PC-9 (cell line): ENCODE measurements at regions not wholly inside any gene's neighbourhood (a gene's known extent, or its start where the extent isn't known, plus 50 kb on each side); places are given as distances from the start of the nearest gene placed in this dataset.

Experiments
- BruUV-seq: library from RNA; stranded (reverse); fragments of 400-500 nt; replicated peaks from 2 replicates; lab custom pipeline; 2021; lab: Mats Ljungman, UMichigan
- CTCF ChIA-PET: fragments of 300-600 bp; sonication (Branson Sonifier 250); formaldehyde crosslinking; loops from one replicate; lab custom pipeline; 2022; ENCODE audit warnings: antibody characterized with exemption; lab: Charles Lee
- POLR2A ChIA-PET: fragments of 300-600 bp; sonication (Branson Sonifier 250); formaldehyde crosslinking; loops from one replicate; lab custom pipeline; 2022; ENCODE audit warnings: antibody characterized with exemption; ENCODE audit not compliant: unreplicated experiment; lab: Charles Lee
- DNase-seq, 2 experiments: peaks; one replicate each; pipeline versions ENCODE4 v3.0.0 to v3.0.0-alpha.2; 2015 to 2022; ENCODE audit warnings: mixed read lengths in 1 of 2
- H2AFZ ChIP-seq: fragments of 200-600 bp; sonication (generic); 2 replicates; pipeline ENCODE4 v1.8.1; 2017; ENCODE audit warnings: antibody characterized with exemption
- H3F3A ChIP-seq: fragments of 200-600 bp; sonication (generic); 2 replicates; pipeline ENCODE4 v1.8.1; 2017; ENCODE audit warnings: antibody characterized with exemption, mild to moderate bottlenecking, low read depth; ENCODE audit not compliant: insufficient read depth
- H3K27ac ChIP-seq: fragments of 200-600 bp; sonication (generic); 2 replicates; pipeline ENCODE4 v1.6.1; 2016; ENCODE audit warnings: mixed run types
- H3K27me3 ChIP-seq: fragments of 200-600 bp; sonication (generic); 2 replicates; pipeline ENCODE4 v1.6.1; 2016; ENCODE audit warnings: low read depth, mixed run types; ENCODE audit not compliant: insufficient read depth
- H3K36me3 ChIP-seq: fragments of 200-600 bp; sonication (generic); 2 replicates; pipeline ENCODE4 v1.6.1; 2016; ENCODE audit warnings: low read depth, mixed run types
- H3K4me1 ChIP-seq: fragments of 200-600 bp; sonication (generic); replicated peaks from 2 replicates; pipeline ENCODE4 v1.6.1; 2016; ENCODE audit warnings: mixed run types; ENCODE audit not compliant: insufficient read depth
- H3K4me2 ChIP-seq: fragments of 200-600 bp; sonication (generic); 2 replicates; pipeline ENCODE4 v1.6.1; 2017; ENCODE audit warnings: mixed run types
- H3K4me3 ChIP-seq: fragments of 200-600 bp; sonication (generic); 2 replicates; pipeline ENCODE4 v1.6.1; 2016; ENCODE audit warnings: mixed run types
- H3K79me2 ChIP-seq: fragments of 200-600 bp; sonication (generic); 2 replicates; pipeline ENCODE4 v1.6.1; 2017; ENCODE audit warnings: low read depth, mixed run types
- H3K9me2 ChIP-seq: fragments of 200-600 bp; sonication (generic); 2 replicates; pipeline ENCODE4 v1.8.1; 2017; ENCODE audit warnings: mild to moderate bottlenecking; ENCODE audit not compliant: insufficient read depth
- H3K9me3 ChIP-seq: fragments of 200-600 bp; sonication (generic); 2 replicates; pipeline ENCODE4 v1.8.1; 2016; ENCODE audit warnings: low read depth; ENCODE audit not compliant: insufficient read depth
- H4K20me1 ChIP-seq: fragments of 200-600 bp; sonication (generic); 2 replicates; pipeline ENCODE4 v1.8.1; 2017; ENCODE audit not compliant: insufficient read depth
- CTCF ChIP-seq: fragments of 200-600 bp; sonication (generic); conservative IDR thresholded peaks from 2 replicates; pipeline ENCODE4 v1.6.1; 2017; ENCODE audit warnings: mixed run types, antibody characterized with exemption, mild to moderate bottlenecking, moderate library complexity
- EZH2 ChIP-seq: fragments of 200-600 bp; sonication (generic); IDR thresholded peaks from 2 replicates; pipeline ENCODE4 v1.8.0; 2017; ENCODE audit warnings: antibody characterized with exemption, low read depth
- intact Hi-C: fragments of 100-400 bp; cut with micrococcal nuclease; formaldehyde crosslinking; loops from one replicate; pipeline ENCODE4 v1.10.0; 2022; ENCODE audit not compliant: unreplicated experiment

DNA sequence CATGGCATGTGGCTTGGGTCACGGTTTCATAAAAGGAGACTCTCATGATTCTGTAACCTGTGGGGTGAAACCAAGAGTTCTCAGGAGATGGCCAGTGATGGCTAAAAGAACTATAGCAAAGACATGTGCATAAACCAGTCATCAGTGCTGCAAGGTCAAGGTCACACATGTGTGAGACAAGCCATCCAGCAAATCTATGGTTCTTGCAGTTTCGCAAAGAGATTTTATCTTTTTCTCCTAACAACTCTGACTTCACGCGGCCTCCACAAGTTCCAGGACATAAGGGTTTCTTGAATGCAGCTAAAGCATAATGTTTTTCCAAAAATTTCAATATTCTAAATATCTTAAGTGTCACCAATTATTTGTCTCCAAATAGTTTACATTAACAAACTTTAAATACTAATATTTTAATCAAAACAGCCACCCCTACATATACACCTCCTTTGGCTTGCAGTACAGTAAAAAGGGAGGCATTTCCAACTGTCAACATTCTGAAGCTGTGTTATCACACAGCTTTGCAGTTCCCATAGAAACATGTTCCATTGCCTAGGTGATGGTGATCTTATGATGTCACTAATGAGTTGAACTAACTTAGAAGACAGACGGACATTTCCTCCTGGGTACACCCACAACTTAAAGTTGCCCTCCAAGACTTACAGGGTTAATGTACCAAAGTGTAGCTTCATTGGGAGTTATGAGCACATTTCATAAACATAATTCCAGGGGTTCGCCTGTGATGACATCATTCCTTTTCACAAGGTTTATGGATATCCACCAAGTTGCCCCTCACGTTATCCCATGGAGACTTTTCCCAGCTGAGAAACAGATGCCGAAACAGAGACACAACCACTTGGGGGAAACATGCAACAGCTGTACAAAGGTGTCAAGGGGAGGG lies 250.9 kb upstream of the PDE10A start:
- no peaks in the 10 kb centered on the region for H3K36me3 ChIP-seq
- intact Hi-C loops, result no loop called here
- CTCF ChIA-PET, result no interaction called here
- no peaks in the 10 kb centered on the region for H3K79me2 ChIP-seq
- POLR2A ChIA-PET, result no interaction called here
- DNase-seq, result no peak
- H3K27ac ChIP-seq, result no peak overlapping the region
- no peaks in the 10 kb centered on the region for H3K4me1 ChIP-seq
- no peaks in the 10 kb centered on the region for H4K20me1 ChIP-seq
- peaks cover 60% of the 10 kb centered on the region for H3K27me3 ChIP-seq
- no peaks in the 10 kb centered on the region for H3K9me3 ChIP-seq
- BruUV-seq, result no TSS peak
- H3K9me2 ChIP-seq, result no peaks in the 10 kb centered on the region
- H2AFZ ChIP-seq, result no peak overlapping the region
- no peaks in the 10 kb centered on the region for H3F3A ChIP-seq
- H3K4me2 ChIP-seq, result no peak overlapping the region
- no peak for TF ChIP-seq CTCF
- no peak for TF ChIP-seq EZH2
- no peak overlapping the region for H3K4me3 ChIP-seq

DNA sequence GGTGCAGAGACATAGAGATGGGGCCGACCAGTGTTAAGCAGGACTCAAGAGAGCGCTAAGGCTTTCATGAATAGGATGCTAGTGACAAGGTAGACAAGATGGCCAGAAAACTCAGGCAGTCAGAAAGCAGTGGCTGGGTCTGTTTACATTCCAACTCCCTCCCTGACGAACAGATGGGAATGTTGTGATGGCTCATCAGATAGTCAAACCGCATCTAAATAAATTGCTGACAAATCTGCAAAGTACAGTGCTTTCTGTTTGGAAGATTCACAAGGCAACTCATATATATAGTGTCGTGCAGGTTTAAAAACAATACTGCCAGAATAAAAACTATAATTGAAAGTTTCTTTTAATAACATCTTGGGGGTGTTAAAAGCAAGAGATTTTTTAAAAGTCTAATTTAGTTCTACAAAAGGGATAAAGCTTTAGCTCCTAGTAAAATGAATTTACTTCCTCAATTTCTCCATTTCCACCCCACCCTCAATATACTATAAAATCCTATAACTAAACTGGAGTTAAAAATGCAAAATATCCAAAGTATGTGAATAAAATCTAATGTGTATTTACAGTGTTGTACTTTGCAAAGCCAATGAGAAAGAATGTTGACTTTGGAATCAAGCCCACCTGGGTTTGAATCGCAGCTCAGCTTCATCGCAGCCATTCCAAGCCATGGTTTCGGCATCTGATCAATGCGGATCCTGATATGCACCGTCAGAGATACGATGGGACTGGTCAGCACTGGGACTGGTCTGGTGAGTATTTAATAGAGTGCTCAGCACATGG lies 247.3 kb upstream of the PDE10A start:
- no peak for TF ChIP-seq EZH2
- intact Hi-C loops, result no loop called here
- no peaks in the 10 kb centered on the region for H3K79me2 ChIP-seq
- no peaks in the 10 kb centered on the region for H4K20me1 ChIP-seq
- H3F3A ChIP-seq, result no peaks in the 10 kb centered on the region
- ChIA-PET POLR2A (no interaction called here), CTCF (no interaction called here)
- no peaks in the 10 kb centered on the region for H3K9me3 ChIP-seq
- peaks cover 52% of the 10 kb centered on the region for H3K27me3 ChIP-seq
- no peaks in the 10 kb centered on the region for H3K9me2 ChIP-seq
- no peak overlapping the region for H3K4me2 ChIP-seq
- H3K4me3 ChIP-seq, result no peak overlapping the region
- no TSS peak for BruUV-seq
- H3K4me1 ChIP-seq, result no peaks in the 10 kb centered on the region
- no peak overlapping the region for H3K27ac ChIP-seq
- no peaks in the 10 kb centered on the region for H3K36me3 ChIP-seq
- DNase-seq, result no peak
- no peak overlapping the region for H2AFZ ChIP-seq

DNA sequence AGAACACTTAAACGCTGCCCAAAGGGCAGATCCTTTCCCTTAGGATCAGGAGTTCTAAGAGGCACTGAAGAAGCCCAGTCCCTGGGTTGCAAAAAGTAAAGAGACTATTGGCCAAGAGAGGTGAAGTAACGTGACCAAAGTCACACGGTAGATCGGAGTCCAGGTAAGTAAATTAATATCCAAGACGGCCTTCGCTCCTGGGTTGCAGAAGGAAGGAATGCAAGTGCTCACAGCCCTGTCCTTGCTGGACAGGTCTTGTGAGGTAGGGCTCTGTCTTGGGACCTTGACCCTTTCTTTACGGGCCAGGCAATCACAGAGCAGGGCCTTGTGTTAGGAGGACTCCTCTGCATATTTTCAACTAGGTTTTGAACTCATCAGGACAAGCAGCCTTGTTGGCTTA lies 243.7 kb upstream of the PDE10A start:
- no peaks in the 10 kb centered on the region for H3K9me2 ChIP-seq
- H3K9me3 ChIP-seq, result no peaks in the 10 kb centered on the region
- intact Hi-C loops, result no loop called here
- no peaks in the 10 kb centered on the region for H4K20me1 ChIP-seq
- H3K4me2 ChIP-seq, result no peak overlapping the region
- no peak for TF ChIP-seq EZH2
- no peak for TF ChIP-seq CTCF
- DNase-seq, result no peak
- H3K4me3 ChIP-seq, result no peak overlapping the region
- H3K4me1 ChIP-seq, result no peaks in the 10 kb centered on the region
- H3F3A ChIP-seq, result no peaks in the 10 kb centered on the region
- H2AFZ ChIP-seq, result no peak overlapping the region
- CTCF ChIA-PET, result no interaction called here
- no TSS peak for BruUV-seq
- peaks cover 52% of the 10 kb centered on the region for H3K27me3 ChIP-seq
- POLR2A ChIA-PET, result no interaction called here
- no peaks in the 10 kb centered on the region for H3K36me3 ChIP-seq
- no peak overlapping the region for H3K27ac ChIP-seq
- H3K79me2 ChIP-seq, result no peaks in the 10 kb centered on the region
